B cell (primary cell): ENCODE measurements at regions not wholly inside any gene's neighbourhood (a gene's known extent, or its start where the extent isn't known, plus 50 kb on each side); places are given as distances from the start of the nearest gene placed in this dataset.

ENCODE experiments used
- ATAC-seq: fragments of 200-7000 bp; cut with Tn5 transposase; one replicate; pipeline ENCODE4 v1.10.0; 2021; ENCODE audit warnings: low read depth, mild to moderate bottlenecking, moderate number of reproducible peaks, moderate library complexity
- CTCF ChIA-PET: fragments of 350-600 bp; sonication (Branson Sonifier 250); formaldehyde crosslinking; loops from one replicate; lab custom pipeline; 2021; ENCODE audit warnings: antibody characterized with exemption, inconsistent platforms; lab: Charles Lee
- POLR2A ChIA-PET: fragments of 350-600 bp; sonication (Branson Sonifier 250); formaldehyde crosslinking; loops from one replicate; lab custom pipeline; 2021; ENCODE audit warnings: antibody characterized with exemption; lab: Charles Lee
- DNase-seq: peaks from one replicate; pipeline ENCODE4 v3.0.0; 2013
- H2AFZ ChIP-seq: 2 replicates; pipeline ENCODE4 v1.6.1; 2012; ENCODE audit warnings: mild to moderate bottlenecking, low read depth, low read length; ENCODE audit not compliant: insufficient read depth, poor library complexity, severe bottlenecking
- H3K27ac ChIP-seq, 2 donors: 1 replicate in 1 of 2; 2 replicates in 1 of 2; pipeline ENCODE4 v1.5.1; 2012 to 2013; ENCODE audit warnings: low read length in 2 of 2, mild to moderate bottlenecking in 2 of 2, moderate library complexity in 1 of 2
- H3K27me3 ChIP-seq, 4 experiments: fragments of 200-600 bp in 1 of 4; sonication (generic) in 1 of 4; replicated peaks in 1 of 4; 1 replicate in 2 of 4; 2 replicates in 2 of 4; pipeline versions ENCODE4 v1.6.1 to v1.7.0; 2013 to 2016; ENCODE audit warnings: low read length in 3 of 4, mild to moderate bottlenecking in 2 of 4, mixed read lengths in 1 of 4, moderate library complexity in 1 of 4; ENCODE audit not compliant: insufficient read depth in 4 of 4, control insufficient read depth in 3 of 4; ENCODE audit errors: control extremely low read depth in 1 of 4
- H3K36me3 ChIP-seq, 2 experiments: replicated peaks in 1 of 2; 1 replicate in 1 of 2; 2 replicates in 1 of 2; pipeline versions ENCODE4 v1.6.1 to v1.7.1; 2013; ENCODE audit warnings: low read length in 1 of 2; ENCODE audit not compliant: insufficient read depth in 2 of 2, control insufficient read depth in 1 of 2; ENCODE audit errors: control extremely low read depth in 1 of 2, extremely low read depth in 1 of 2
- H3K4me1 ChIP-seq, 2 donors: fragments of 200-600 bp in 1 of 2; sonication (generic) in 1 of 2; 1 replicate in 1 of 2; 2 replicates in 1 of 2; pipeline versions ENCODE4 v1.5.1 to v1.6.1; 2013 to 2017; ENCODE audit warnings: low read length in 2 of 2; ENCODE audit not compliant: control insufficient read depth in 2 of 2, insufficient read depth in 2 of 2
- H3K4me2 ChIP-seq: replicated peaks from 2 replicates; pipeline ENCODE3; 2012; ENCODE audit warnings: mild to moderate bottlenecking, low read depth, low read length; ENCODE audit not compliant: poor library complexity, severe bottlenecking
- H3K4me3 ChIP-seq, 5 experiments: fragments of 200-600 bp in 1 of 5; sonication (generic) in 1 of 5; 1 replicate in 3 of 5; 2 replicates in 2 of 5; pipeline versions ENCODE4 v1.5.1 to v1.7.0; 2011 to 2016; ENCODE audit warnings: low read length in 4 of 5, mild to moderate bottlenecking in 4 of 5, low read depth in 2 of 5, control low read depth in 1 of 5, moderate library complexity in 1 of 5; ENCODE audit not compliant: insufficient read depth in 1 of 5; ENCODE audit errors: control extremely low read depth in 1 of 5, extremely low read depth in 1 of 5
- H3K79me2 ChIP-seq: fragments of 200-600 bp; sonication (generic); one replicate; pipeline ENCODE4 v1.6.0; 2016; ENCODE audit warnings: low read length; ENCODE audit not compliant: control insufficient read depth, insufficient read depth
- H3K9ac ChIP-seq: fragments of 200-600 bp; sonication (generic); 2 replicates; pipeline ENCODE4 v1.6.1; 2017; ENCODE audit warnings: mild to moderate bottlenecking, low read length, moderate library complexity
- H3K9me3 ChIP-seq, 3 donors: one replicate each; pipeline versions ENCODE4 v1.6.1 to v1.7.1; 2013; ENCODE audit warnings: low read length in 2 of 3; ENCODE audit not compliant: control insufficient read depth in 2 of 3, insufficient read depth in 1 of 3; ENCODE audit errors: control extremely low read depth in 1 of 3
- H4K20me1 ChIP-seq: 2 replicates; pipeline ENCODE4 v1.6.0; 2012; ENCODE audit warnings: mild to moderate bottlenecking, low read length; ENCODE audit not compliant: insufficient read depth, control insufficient read depth, poor library complexity, severe bottlenecking
- H3K27ac Mint-ChIP-seq: one replicate; pipeline ENCODE4 v1.8.0; 2021; ENCODE audit warnings: mixed read lengths
- H3K27me3 Mint-ChIP-seq: one replicate; pipeline ENCODE4 v1.8.0; 2021; ENCODE audit warnings: mixed read lengths
- H3K4me1 Mint-ChIP-seq: one replicate; pipeline ENCODE4 v1.8.0; 2021; ENCODE audit warnings: mixed read lengths
- H3K4me3 Mint-ChIP-seq: one replicate; pipeline ENCODE4 v1.8.0; 2021; ENCODE audit warnings: mixed read lengths
- H3K9me3 Mint-ChIP-seq: one replicate; pipeline ENCODE4 v1.8.0; 2022; ENCODE audit warnings: mixed read lengths; ENCODE audit not compliant: insufficient read depth
- EZH2 ChIP-seq: IDR thresholded peaks from 2 replicates; pipeline ENCODE4 v1.6.1; 2012; ENCODE audit warnings: borderline replicate concordance, low read depth, mild to moderate bottlenecking, moderate library complexity, low read length; ENCODE audit not compliant: insufficient read depth, poor library complexity, severe bottlenecking
- WGBS: methylation state at CpG from one replicate; pipeline ENCODE4 v1.1.5; 2013; ENCODE audit warnings: missing lambda C conversion rate; ENCODE audit not compliant: insufficient coverage; 5-methylcytosine and 5-hydroxymethylcytosine counted together
- intact Hi-C: fragments of 100-400 bp; cut with micrococcal nuclease; formaldehyde crosslinking; loops from one replicate; pipeline ENCODE4 v1.10.0; 2022
- TF ChIP-seq, protein P1 (sequence below): fragments of 200-600 bp; IDR thresholded peaks from one replicate; pipeline ENCODE4 v1.8.0; 2022; ENCODE audit warnings: antibody characterized with exemption, mild to moderate bottlenecking

DNA sequence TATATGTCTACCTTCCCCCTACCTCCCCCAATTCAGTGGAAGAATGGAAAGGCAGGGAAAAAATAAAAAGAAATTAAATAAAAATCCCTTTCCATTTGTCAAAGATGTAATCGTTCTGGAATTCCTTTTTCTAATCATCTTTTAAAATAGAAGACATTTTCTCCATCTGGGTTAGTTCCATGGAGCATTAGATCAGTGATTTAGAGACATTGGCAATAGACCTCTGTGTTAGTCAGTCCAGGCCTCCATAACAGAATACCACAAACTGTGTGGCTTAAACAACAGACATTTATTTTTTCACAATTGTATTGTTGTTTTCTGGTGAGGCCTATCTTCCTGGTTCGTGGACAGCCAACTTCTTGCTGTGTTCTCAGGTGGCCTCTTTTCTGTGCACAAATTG lies 516.6 kb upstream of the DAB2 start:
- ChIA-PET CTCF (no interaction called here), POLR2A (no interaction called here)
- whole genome bisulfite sequencing = no CpG with 5 or more reads among the region's 2 CpGs
- TF ChIP-seq, protein P1, sequence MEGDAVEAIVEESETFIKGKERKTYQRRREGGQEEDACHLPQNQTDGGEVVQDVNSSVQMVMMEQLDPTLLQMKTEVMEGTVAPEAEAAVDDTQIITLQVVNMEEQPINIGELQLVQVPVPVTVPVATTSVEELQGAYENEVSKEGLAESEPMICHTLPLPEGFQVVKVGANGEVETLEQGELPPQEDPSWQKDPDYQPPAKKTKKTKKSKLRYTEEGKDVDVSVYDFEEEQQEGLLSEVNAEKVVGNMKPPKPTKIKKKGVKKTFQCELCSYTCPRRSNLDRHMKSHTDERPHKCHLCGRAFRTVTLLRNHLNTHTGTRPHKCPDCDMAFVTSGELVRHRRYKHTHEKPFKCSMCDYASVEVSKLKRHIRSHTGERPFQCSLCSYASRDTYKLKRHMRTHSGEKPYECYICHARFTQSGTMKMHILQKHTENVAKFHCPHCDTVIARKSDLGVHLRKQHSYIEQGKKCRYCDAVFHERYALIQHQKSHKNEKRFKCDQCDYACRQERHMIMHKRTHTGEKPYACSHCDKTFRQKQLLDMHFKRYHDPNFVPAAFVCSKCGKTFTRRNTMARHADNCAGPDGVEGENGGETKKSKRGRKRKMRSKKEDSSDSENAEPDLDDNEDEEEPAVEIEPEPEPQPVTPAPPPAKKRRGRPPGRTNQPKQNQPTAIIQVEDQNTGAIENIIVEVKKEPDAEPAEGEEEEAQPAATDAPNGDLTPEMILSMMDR = no peak
- TF ChIP-seq EZH2 = no peak
- DNase-seq = no peak
- Histone ChIP-seq H3K4me1 (no peaks in the 10 kb centered on the region), H4K20me1 (no peaks in the 10 kb centered on the region), H3K27me3 (peaks cover 0 to 5% (median 0%) of the 10 kb centered on the region in 4 experiments), H3K4me3 (no peak overlapping the region), H3K36me3 (no peaks in the 10 kb centered on the region), H3K9me3 (peaks cover 0 to 5% (median 0%) of the 10 kb centered on the region in 3 donors), H2AFZ (no peak overlapping the region), H3K9ac (no peak overlapping the region), H3K79me2 (no peaks in the 10 kb centered on the region), H3K27ac (no peak overlapping the region), H3K4me2 (no peak overlapping the region)
- H3K4me3 Mint-ChIP-seq = no peak overlapping the region
- H3K27ac Mint-ChIP-seq = no peak overlapping the region
- H3K4me1 Mint-ChIP-seq = no peaks in the 10 kb centered on the region
- intact Hi-C loops = no loop called here
- ATAC-seq = no peak
- H3K9me3 Mint-ChIP-seq = no peaks in the 10 kb centered on the region
- peaks cover 5% of the 10 kb centered on the region for H3K27me3 Mint-ChIP-seq

DNA sequence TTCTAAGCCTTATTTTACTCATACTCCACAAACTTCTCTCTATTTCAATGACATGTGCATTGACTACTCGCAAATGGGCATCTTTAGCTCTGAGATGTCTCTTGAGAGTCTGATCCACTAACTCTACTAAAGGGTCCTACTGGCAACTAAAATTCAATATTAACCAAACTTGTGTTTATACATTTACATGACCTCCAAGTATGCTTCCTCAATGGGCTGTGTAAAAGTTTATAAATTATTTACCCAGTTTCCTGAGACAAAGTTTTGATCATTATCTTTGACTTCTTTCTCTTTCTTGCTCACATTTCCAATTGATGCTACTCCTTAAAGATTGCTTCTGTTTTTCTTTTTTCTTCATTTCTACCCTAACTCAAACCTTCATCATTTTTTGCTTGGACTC lies 510.1 kb upstream of the DAB2 start:
- no peak overlapping the region for H3K4me3 Mint-ChIP-seq
- no peak for TF ChIP-seq EZH2
- TF ChIP-seq, protein P1 = no peak
- H3K9me3 Mint-ChIP-seq = no peaks in the 10 kb centered on the region
- no peak overlapping the region for H3K27ac Mint-ChIP-seq
- ChIA-PET CTCF (interaction anchor here (0.5 kb wide), 1 partner anchor 20 kb away, joined by 3 read pairs; no protein-coding TSS in a partner anchor), POLR2A (no interaction called here)
- no peak for ATAC-seq
- no peak overlapping the region for H3K4me2 ChIP-seq
- no CpG with 5 or more reads among the region's 1 CpG for WGBS
- H3K4me3 ChIP-seq = no peak overlapping the region
- H3K27me3 ChIP-seq = peaks cover 0 to 9% (median 4%) of the 10 kb centered on the region in 4 experiments
- H2AFZ ChIP-seq = no peak overlapping the region
- H3K27me3 Mint-ChIP-seq = peaks cover 20% of the 10 kb centered on the region
- no peaks in the 10 kb centered on the region for H3K36me3 ChIP-seq
- intact Hi-C loops = no loop called here
- H4K20me1 ChIP-seq = no peaks in the 10 kb centered on the region
- H3K9me3 ChIP-seq = peaks cover 0 to 5% (median 0%) of the 10 kb centered on the region in 3 donors
- no peaks in the 10 kb centered on the region for H3K4me1 ChIP-seq
- H3K9ac ChIP-seq = no peak overlapping the region
- H3K27ac ChIP-seq = no peak overlapping the region
- no peaks in the 10 kb centered on the region for H3K79me2 ChIP-seq
- no peaks in the 10 kb centered on the region for H3K4me1 Mint-ChIP-seq
- no peak for DNase-seq
